C4-2B (cell line): ENCODE measurements at regions not wholly inside any gene's neighbourhood (a gene's known extent, or its start where the extent isn't known, plus 50 kb on each side); places are given as distances from the start of the nearest gene placed in this dataset.

Experiments
- CTCF ChIP-seq: fragments of 450-650 bp; conservative IDR thresholded peaks from 2 replicates; pipeline ENCODE4 v1.5.1; 2017; ENCODE audit warnings: mild to moderate bottlenecking
- ZFX ChIP-seq: fragments of 450-650 bp; IDR thresholded peaks from 2 replicates; pipeline ENCODE4 v1.6.1; 2017

GRCh38 chr18:40882468-40882867 lies 1072.6 kb upstream of the PIK3C3 start:
- TF ChIP-seq CTCF (no peak), ZFX (no peak)
